Nephron (organoid): ENCODE measurements at regions not wholly inside any gene's neighbourhood (a gene's known extent, or its start where the extent isn't known, plus 50 kb on each side); places are given as distances from the start of the nearest gene placed in this dataset.
A peak's percentile ranks its signal among the peaks of the same experiment; 100 is the strongest.

Experiments
- H3K27ac Mint-ChIP-seq, 3 experiments: 2 replicates each; pipeline ENCODE4 v1.8.0; 2020; ENCODE audit warnings: mixed read lengths in 3 of 3, mild to moderate bottlenecking in 2 of 3, moderate library complexity in 1 of 3
- H3K27me3 Mint-ChIP-seq: 2 replicates; pipeline ENCODE4 v1.8.0; 2021; ENCODE audit warnings: low read depth, mild to moderate bottlenecking, moderate library complexity, mixed read lengths
- H3K36me3 Mint-ChIP-seq: 2 replicates; pipeline ENCODE4 v1.8.0; 2020; ENCODE audit warnings: low read depth, mixed read lengths
- H3K4me1 Mint-ChIP-seq: 2 replicates; pipeline ENCODE4 v1.8.0; 2020; ENCODE audit warnings: mixed read lengths
- H3K4me3 Mint-ChIP-seq, 3 experiments: 2 replicates each; pipeline ENCODE4 v1.8.0; 2020; ENCODE audit warnings: mild to moderate bottlenecking in 3 of 3, mixed read lengths in 3 of 3, moderate library complexity in 2 of 3
- H3K9me3 Mint-ChIP-seq: 2 replicates; pipeline ENCODE4 v1.8.0; 2020; ENCODE audit warnings: mixed read lengths
- TF ChIP-seq, protein P1 (sequence below), 3 experiments: fragments of 200-600 bp; sonication (generic); IDR thresholded peaks; one replicate each; pipeline ENCODE4 v1.5.0; 2021; ENCODE audit warnings: antibody characterized with exemption in 3 of 3; ENCODE audit not compliant: unreplicated experiment in 3 of 3

GRCh38 chr6:170165085-170165470, 125.8 kb downstream of the DLL1 start:
- Mint-ChIP-seq H3K4me3 (peak overlapping the region in 1 of 3 experiments; percentile 34), H3K9me3 (peaks cover 5% of the 10 kb centered on the region), H3K36me3 (no peaks in the 10 kb centered on the region), H3K27me3 (peaks cover 29% of the 10 kb centered on the region), H3K4me1 (peaks cover 40% of the 10 kb centered on the region), H3K27ac (peak overlapping the region; percentile 23 to 82 (median 36))
- TF ChIP-seq, protein P1, sequence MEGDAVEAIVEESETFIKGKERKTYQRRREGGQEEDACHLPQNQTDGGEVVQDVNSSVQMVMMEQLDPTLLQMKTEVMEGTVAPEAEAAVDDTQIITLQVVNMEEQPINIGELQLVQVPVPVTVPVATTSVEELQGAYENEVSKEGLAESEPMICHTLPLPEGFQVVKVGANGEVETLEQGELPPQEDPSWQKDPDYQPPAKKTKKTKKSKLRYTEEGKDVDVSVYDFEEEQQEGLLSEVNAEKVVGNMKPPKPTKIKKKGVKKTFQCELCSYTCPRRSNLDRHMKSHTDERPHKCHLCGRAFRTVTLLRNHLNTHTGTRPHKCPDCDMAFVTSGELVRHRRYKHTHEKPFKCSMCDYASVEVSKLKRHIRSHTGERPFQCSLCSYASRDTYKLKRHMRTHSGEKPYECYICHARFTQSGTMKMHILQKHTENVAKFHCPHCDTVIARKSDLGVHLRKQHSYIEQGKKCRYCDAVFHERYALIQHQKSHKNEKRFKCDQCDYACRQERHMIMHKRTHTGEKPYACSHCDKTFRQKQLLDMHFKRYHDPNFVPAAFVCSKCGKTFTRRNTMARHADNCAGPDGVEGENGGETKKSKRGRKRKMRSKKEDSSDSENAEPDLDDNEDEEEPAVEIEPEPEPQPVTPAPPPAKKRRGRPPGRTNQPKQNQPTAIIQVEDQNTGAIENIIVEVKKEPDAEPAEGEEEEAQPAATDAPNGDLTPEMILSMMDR (IDR thresholded peaks at IDR 0.05; ENCODE audit: unreplicated experiment in 3 of 3), result peak in 1 of 3 experiments; percentile 19

GRCh38 chr6:170164271-170164900, 126.5 kb downstream of the DLL1 start:
- Mint-ChIP-seq H3K27ac (peak overlapping the region; percentile 32 to 82 (median 77)), H3K36me3 (no peaks in the 10 kb centered on the region), H3K27me3 (peaks cover 29% of the 10 kb centered on the region), H3K4me1 (peaks cover 40% of the 10 kb centered on the region), H3K9me3 (peaks cover 5% of the 10 kb centered on the region), H3K4me3 (no peak overlapping the region)
- TF ChIP-seq, protein P1 (IDR thresholded peaks at IDR 0.05; ENCODE audit: unreplicated experiment in 3 of 3), result no peak

GRCh38 chr6:170163405-170164170, 127.3 kb downstream of the DLL1 start:
- peaks cover 40% of the 10 kb centered on the region for H3K4me1 Mint-ChIP-seq
- peak overlapping the region in 1 of 3 experiments; percentile 57 for H3K4me3 Mint-ChIP-seq
- TF ChIP-seq, protein P1 (IDR thresholded peaks at IDR 0.05; ENCODE audit: unreplicated experiment in 3 of 3), result no peak
- no peaks in the 10 kb centered on the region for H3K36me3 Mint-ChIP-seq
- H3K27me3 Mint-ChIP-seq, result peaks cover 29% of the 10 kb centered on the region
- peaks cover 5% of the 10 kb centered on the region for H3K9me3 Mint-ChIP-seq
- peak overlapping the region; percentile 17 to 82 (median 64) for H3K27ac Mint-ChIP-seq

DNA sequence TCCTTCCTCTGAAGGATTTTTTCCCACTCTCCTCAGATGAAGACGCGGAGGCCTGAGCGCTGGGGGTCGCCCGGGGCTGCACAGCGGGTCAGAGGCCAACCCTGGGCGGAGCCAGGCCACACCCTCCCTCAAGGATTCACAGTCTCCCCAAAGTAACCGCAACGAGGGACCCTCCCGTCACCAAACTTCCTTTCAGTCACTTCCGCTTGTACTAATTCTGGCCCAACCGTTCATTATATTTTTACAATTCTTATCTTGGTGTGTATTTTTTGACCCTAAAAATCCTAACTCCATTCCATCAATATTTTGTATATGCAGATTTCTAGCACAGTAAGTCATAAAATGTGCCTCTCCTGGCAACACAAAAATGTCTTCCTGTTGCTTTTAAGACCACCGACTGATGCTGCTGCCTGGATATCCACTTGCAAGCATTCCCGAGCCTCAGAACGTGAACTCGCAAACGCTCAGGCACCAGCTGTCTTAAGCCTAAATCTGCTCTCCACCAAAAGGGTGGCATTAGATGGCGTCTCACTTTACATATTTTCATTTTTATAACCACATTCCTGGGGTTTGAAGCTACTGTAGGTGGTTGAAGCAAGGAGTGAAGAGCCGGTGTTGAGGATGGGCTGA, 128.0 kb downstream of the DLL1 start:
- TF ChIP-seq, protein P1 (IDR thresholded peaks at IDR 0.05; ENCODE audit: unreplicated experiment in 3 of 3), result no peak
- peaks cover 29% of the 10 kb centered on the region for H3K27me3 Mint-ChIP-seq
- H3K4me1 Mint-ChIP-seq, result peaks cover 40% of the 10 kb centered on the region
- H3K4me3 Mint-ChIP-seq, result peak overlapping the region in 1 of 3 experiments; percentile 57
- peak overlapping the region; percentile 17 to 82 (median 64) for H3K27ac Mint-ChIP-seq
- H3K36me3 Mint-ChIP-seq, result no peaks in the 10 kb centered on the region
- H3K9me3 Mint-ChIP-seq, result no peaks in the 10 kb centered on the region

DNA sequence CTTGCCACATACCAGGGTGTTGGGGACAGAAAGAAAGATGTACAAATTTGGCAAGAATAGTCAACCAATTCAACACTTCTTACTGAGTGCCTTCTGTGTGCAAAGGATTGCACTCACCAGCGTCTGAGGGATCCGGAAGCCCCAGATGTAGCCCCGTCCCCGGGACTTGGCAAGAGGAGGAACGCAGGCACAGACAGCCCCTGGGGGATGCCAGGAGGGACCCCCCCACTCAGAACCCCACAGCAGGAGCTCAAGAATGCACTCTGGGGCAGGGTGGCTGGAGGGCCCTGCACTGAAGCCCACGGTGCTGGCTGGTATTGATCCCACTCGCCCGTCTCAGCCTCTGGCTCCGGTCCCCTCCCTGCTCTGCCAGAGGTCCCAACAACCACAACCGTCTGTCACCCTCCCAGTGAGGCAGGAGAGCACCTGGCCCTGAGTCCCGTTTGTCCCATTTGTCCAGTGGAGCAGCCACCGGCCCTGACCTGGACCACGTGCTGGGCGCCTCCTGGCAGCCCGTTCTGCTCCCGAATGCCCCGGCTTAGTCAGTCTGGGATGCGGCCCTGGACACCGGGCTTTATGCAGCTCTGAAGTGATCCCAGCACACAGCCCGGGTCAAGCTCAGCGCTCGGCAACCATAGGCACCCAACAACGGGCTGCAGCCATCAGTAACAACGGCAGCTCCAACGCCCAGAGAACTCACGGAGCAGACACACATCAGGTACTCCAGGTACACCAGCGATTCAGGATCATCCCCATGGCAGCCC, 128.7 kb downstream of the DLL1 start:
- TF ChIP-seq, protein P1 (IDR thresholded peaks at IDR 0.05; ENCODE audit: unreplicated experiment in 3 of 3), result no peak
- Mint-ChIP-seq H3K27ac (no peak overlapping the region), H3K27me3 (peaks cover 27% of the 10 kb centered on the region), H3K4me1 (peaks cover 38% of the 10 kb centered on the region), H3K9me3 (no peaks in the 10 kb centered on the region), H3K4me3 (no peak overlapping the region), H3K36me3 (no peaks in the 10 kb centered on the region)
